Posterior vena cava (tissue), 2 donors: ENCODE measurements at regions not wholly inside any gene's neighbourhood (a gene's known extent, or its start where the extent isn't known, plus 50 kb on each side); places are given as distances from the start of the nearest gene placed in this dataset.
A peak's percentile ranks its signal among the peaks of the same experiment; 100 is the strongest.
"Not testable (repeated sequence)": the region's sequence is repeated elsewhere in the genome, so short reads cannot be mapped to it uniquely, and the experiment has no call there.

Source experiments
- DNase-seq: peaks from one replicate; pipeline ENCODE4 v3.0.0-alpha.2; 2020; ENCODE audit warnings: low spot score
- intact Hi-C, 2 donors: fragments of 100-400 bp; cut with DNase I; formaldehyde crosslinking; loops; one replicate each; pipeline versions ENCODE4 v1.14.1 to v1.14.2; 2022 to 2023
- donor health status: DM: yes; HTN: yes; CAD: no.
- donor health status: DM: yes; HTN: yes; CAD: no.

DNA sequence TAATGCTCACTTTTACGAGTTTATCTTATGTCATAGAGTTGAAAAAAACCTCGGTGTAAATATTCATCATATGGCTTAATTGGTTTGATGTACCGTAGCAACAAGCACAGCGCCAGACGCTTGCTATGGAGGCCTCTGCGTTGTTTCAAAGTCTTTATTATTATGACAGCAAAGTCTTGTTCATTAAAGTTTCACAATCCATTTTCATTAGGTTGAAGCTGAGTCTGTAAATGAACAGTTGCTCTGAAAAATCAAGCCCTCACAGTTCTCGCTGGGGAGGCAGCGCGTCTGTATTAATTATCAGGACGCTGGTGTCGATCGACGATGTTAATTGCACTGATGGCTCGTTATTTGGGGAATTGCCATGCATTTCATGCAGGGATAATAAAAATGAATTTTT is 185.6 kb downstream of the INSC start:
- DNase-seq = no peak
- intact Hi-C loops = no loop called here

DNA sequence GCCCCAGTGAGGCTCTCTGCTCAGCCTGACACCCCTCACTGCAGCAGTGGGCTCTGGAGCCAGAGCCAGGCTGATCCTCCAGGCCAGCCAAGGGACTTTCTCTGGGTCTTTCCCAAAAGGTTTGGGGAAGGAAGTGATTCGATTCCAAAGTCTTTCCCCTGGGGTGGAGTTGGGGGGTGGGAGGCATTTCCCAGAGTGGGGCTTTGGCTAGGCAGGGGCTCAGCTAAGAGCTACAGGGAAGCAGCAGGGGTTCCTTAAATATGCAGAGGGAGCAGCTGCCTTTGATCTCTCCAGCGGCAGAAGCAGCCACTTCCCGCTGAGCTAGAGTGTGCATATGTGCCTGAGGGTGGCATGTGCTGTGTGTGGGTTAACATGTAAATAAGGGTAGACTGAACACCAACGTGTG is 192.9 kb downstream of the INSC start:
- intact Hi-C loops = no loop called here
- no peak for DNase-seq

DNA sequence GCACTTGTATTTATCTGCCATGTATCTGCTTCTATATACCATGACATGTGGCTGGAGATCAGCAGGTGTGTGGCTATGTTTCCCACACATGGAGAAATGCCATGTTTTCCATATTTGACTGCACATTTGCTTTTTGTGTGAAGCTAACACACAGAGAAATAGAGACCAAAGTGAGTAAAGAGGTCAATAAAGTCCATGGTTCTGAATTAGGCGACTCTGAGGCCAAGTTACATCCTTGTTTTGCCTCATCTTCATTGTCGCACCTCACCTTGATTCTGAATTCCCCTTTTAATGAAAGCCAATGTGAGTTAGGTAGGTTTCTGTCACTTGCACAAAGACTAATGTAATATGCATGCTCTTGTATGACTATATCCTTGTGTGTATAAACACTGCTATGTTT is 194.1 kb downstream of the INSC start:
- intact Hi-C loops = no loop called here
- no peak for DNase-seq

DNA sequence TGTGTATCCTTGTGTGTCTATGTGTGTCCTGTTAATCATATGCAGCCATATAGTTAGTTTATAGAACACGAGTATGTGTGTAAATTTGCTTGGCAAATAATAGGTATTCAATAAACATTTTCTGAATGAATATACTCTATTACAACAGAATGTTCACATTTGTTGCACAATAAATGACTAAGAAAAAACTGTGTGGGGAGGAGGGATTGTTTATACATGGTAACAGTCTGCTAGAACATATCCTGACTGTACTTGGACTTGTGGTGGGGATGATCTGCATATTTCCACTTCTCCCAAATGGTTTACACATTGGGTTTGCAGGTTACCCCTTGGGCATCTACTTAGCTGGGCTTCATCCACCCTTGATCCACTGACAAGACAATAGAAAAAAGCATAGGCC is 194.6 kb downstream of the INSC start:
- intact Hi-C loops = no loop called here

DNA sequence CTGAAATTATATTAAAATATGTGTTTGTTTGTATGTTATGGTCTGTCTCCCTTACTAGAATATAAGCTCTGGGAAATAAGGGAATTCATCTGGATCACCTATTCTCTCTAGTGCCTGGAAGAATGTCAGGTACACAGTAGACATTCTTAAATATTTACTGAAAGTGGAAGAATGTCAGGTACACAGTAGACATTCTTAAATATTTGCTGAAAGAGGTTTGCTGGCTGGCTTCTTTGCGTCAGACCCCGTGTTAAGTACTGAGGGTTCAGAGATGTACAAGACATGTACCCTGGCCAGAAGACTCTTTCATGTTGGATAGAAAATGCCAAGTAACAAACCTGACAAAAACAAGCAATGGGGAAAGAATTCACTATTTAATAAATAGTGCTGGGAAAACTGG is 199.1 kb downstream of the INSC start:
- intact Hi-C loops = no loop called here
- no peak for DNase-seq

More for the DNA sequence above, 194.6 kb downstream of the INSC start:
- no peak for DNase-seq

DNA sequence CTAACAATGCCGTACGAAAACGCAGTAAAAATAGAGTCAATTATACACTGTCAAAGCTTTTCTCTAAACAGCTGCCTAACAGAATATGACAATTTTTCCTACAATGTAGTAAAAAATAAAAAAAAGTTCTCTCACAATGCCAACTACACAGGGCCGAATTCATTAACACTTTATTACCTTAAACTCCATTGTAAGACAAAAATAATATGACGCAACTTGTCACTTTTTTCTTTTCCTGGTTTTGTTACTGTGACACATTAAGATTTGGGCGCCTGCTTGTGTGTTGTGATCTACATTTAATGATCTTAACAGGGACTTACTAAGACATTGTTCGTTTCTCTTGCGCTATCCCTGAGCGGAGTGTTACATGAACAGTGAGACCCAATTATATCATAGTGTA is 204.1 kb downstream of the INSC start:
- DNase-seq = no peak
- intact Hi-C loops = no loop called here

DNA sequence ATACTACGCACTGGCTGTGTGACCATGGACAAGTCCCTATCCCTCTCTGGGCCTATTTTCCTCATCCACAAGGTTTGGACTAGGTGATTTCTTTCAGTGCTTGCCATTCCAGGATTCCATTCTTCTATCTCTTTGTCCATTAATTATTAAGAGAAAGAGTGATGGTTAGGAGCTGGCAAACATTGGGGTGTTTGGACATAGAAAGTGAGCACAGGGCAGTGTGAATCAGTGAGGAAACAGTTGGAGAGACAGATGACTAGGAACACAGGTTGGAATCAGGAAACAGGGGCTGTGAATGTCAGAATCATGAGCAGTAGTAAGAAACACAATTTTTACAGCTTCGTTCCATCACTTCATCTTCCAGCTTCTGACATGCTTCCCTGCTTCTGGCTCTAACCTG is 211.8 kb downstream of the INSC start:
- intact Hi-C loops = loop anchor here in 1 of 2 donors (10.0 kb wide), 1 partner anchor 1288 kb away; no protein-coding TSS in a partner anchor

DNA sequence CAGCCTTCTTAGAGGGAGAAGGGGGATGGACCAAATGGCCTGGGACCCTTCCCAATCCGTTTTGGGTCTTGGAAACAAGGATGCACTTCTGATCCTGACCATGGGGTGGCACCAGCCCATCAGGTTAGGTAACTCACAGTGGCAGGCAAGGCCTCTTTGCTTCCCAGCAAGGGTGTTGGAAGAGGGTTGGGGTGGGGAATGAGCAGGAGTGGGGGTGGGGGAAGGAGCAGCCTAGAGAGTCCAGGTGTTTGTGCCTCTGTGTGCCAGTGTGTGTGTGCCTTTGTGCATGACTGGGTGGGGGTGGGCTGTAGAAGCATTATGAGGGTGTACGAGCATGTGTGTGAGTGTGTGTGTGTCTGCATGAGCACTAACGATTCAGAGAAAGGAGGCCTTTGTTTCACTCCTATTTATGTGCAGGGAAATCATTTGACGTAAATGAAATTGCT is 213.1 kb downstream of the INSC start:
- intact Hi-C loops = loop anchor here in 1 of 2 donors (10.0 kb wide), 1 partner anchor 1287 kb away; no protein-coding TSS in a partner anchor
- peak; percentile 81 for DNase-seq

More for the DNA sequence above, 211.8 kb downstream of the INSC start:
- no peak for DNase-seq

DNA sequence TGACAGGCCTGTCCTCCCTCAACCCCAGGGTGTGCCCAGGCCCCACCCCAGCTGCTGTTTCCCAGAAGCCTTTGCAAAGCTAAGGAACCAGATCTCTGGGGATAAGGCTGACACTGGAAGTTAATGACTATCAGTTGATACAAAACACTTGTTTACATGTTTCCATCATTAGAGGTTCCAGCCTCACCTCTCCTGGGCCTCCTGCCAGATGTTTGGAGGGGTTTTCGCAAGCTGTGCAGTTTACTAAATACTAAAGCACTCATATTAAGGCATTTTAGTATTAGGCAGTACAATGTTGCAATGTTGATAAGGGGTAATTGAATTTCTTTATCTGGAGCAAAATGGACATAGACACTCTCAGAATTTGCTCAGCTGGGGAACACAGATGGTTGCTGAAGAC is 218.7 kb downstream of the INSC start:
- intact Hi-C loops = no loop called here
- no peak for DNase-seq

DNA sequence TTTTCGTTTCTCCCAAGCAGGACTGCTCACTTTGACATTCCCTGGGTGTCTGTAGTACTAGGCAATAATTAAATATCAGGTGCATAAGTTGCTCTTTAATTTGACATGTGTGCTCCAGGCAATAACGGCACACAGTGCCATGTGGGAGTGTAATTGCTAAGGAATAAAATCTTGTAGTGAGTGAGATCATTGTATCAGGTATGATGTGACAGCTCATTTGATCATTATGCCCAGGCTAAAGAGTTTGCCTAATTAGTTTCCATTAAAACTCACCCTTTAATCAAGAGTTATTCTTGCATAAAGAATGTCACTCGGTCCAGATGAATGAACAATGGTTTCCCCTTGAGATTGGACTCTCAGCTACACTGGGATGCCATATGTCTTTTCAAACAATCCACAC is 220.0 kb downstream of the INSC start:
- DNase-seq = no peak
- intact Hi-C loops = no loop called here

DNA sequence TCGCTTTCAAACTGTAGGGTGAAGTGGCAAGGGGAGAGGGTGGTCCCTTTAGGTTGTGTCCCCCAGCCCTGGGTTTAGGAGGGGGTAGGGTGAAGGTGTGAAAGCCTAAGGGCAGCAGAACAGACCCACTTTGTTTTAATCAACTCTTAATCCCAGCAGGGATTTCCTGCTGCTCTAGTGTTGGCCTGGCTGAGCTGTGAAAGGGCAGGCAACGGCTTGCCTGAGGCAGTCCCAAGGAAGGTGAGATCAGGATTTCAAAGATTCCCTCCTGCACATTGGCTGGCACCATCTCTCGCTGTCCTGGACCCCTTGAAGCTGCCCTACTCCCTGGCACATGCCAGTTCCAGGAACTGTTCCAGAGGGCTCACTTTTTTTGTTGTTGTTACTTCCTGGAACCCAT is 221.3 kb downstream of the INSC start:
- intact Hi-C loops = no loop called here

DNA sequence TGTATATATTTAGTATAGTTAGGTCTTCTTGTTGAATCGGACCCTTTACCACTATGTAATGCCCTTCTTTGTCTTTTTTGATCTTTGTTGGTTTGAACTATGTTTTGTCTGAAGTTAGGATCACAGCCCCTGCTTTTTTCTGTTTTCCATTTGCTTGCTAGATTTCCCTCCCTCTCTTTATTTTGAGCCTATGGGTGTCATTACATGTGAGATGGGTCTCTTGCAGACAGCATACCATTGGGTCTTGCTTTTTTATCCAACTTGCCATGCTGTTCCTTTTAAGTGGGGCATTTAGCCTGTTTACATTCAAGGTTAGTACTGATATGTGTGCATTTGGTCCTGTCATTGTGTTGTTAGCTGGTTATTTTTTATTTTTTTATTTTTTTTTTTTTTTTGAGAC is 224.6 kb downstream of the INSC start:
- intact Hi-C loops = no loop called here
- DNase-seq = no peak

More for the DNA sequence above, 221.3 kb downstream of the INSC start:
- no peak for DNase-seq

DNA sequence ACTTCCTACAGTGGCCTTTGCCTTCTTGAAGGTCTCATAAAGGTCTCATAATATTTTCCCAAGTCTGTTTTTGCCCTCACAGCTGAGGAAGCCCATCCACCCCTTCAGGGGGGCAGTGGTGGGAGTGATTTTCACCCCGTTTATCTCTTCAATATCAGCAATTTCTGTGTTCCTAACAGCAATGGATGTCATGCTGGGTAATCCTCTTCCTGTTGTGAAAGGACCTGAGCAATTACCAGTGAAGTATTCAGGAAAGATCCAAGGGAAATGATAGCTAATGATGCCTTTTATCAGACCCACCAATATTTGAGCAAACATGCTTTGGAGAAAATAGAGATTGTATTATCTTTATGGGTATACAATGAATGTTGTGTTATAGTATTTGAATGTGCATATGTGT is 226.9 kb downstream of the INSC start:
- intact Hi-C loops = no loop called here
- DNase-seq = no peak

DNA sequence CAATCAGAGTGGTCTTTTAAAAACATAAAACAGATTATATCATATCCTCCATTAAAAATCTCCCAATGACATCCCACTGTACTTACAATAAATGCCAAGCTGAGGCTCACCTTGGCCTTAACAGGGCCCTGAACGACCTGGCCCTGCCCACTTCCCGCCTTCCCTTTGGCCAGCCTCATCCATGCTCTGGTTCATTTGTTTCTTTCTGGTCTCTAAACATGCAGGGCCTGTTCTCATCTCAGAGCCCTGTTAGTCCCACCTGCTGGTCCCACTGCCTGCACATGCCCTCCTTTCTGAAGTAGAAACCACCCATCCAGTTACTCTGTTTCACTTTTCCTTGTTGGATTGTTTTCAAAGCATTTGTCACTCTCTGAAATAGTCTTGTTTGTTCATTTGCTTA is 227.4 kb downstream of the INSC start:
- DNase-seq = no peak
- intact Hi-C loops = no loop called here

DNA sequence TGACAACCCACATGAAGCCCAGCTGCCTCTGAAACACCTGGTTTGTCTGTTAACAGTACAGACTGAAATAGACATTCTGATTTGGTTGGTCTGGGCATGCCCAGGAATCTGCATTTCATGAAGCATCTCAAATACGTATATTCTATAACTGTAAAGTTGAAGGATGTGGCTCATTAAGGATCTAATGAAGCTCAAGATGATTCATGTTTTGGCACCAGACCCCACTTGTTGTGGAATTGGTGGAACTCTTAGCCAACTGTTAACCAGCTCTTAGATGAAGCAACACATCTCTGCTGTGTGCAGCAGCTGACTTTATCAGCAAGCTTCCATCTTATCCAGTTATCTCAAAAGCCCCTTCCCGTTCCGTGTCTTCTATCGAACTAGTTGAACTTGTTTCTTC is 232.2 kb downstream of the INSC start:
- no peak for DNase-seq
- intact Hi-C loops = no loop called here

DNA sequence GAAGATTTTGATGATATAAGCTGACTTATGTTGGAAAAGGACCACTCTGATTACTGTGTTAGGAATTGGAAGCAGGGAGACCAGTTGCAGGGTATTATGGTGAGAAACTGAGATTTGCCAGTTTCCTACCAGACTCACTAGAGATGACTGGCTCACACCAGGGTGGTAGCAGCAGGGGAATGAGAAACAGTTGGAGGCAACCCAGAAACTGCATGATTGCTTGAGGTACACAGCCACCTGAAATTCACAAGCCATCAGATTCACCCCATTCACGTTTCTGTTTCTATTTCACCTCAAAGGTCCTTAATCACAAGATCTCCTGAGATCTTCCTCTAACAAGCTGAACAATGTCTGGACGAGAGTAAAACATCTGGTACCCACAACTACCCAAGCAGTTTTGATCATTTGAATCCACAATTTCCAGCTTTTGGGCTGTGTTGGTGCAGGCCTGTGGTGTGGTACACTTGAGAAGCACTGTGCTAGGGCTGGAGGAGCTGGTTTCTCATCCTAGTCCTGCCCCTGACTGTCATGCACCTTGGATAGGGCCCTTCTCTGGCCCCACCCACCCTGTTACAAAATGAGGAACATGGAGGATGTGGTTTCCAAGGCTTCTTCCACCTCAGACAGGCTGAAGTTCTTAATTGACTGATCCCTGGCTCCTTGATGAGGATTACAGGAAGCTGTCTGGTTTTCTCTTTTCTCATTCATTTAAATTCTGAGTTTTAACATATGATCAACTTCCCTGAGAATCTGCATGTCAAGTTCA is 233.4 kb downstream of the INSC start:
- no peak for DNase-seq
- intact Hi-C loops = no loop called here

DNA sequence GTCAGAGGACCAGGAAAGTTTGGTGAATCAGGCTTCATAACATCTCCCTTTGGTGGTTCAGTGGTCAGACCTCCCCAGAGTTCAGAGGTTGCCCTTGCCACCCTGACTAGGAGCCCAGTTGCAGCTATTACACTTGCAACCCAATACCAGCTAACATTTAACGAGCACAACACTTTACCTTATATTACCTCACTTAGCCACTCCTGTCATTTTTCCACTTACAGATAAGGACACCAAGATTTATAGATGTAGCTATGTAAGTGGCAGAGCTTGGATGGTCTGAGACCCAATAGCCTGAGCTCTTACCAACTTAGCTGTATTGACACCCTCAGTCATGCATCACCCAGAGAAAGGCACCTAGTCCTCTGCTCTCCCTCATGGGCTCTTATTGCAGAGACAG is 234.7 kb downstream of the INSC start:
- DNase-seq = no peak
- intact Hi-C loops = no loop called here

DNA sequence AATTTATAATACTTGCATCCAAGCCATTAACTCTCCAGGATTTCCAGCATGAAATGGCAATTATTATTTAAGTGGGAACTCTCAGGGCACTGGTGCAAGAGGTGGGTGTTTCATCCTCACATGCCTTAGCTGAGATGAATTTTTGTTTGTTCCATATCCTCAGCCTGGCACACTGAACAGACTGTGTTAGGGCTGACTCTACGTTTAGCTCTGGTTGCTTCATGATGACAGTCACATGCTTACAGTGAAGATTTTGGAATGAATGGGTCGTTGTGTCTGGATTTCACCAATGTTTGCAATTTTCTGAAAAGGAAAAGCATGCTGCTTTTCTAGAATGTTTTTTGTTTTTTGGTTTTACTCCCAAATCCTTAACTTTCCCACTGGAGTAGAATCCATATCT is 246.6 kb downstream of the INSC start:
- intact Hi-C loops = no loop called here
- no peak for DNase-seq

DNA sequence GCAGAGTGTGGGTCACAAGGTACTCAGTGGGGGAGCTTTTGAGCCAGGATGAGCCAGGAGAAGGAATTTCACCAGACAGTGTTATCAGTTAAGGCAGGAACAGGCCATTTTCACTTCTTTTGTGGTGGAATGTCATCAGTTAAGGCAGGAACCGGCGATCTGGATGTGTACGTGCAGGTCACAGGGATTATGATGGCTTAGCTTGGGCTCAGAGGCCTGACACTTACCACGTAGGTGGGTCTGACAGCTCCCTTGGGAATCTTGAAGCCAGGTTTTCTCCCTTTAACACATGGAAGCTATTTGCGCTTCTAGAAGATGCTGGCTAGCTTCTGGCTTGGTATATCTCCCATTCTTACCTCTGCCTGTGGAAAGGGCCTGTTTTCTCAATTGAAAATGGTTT is 250.6 kb downstream of the INSC start:
- intact Hi-C loops = not testable (repeated sequence)

DNA sequence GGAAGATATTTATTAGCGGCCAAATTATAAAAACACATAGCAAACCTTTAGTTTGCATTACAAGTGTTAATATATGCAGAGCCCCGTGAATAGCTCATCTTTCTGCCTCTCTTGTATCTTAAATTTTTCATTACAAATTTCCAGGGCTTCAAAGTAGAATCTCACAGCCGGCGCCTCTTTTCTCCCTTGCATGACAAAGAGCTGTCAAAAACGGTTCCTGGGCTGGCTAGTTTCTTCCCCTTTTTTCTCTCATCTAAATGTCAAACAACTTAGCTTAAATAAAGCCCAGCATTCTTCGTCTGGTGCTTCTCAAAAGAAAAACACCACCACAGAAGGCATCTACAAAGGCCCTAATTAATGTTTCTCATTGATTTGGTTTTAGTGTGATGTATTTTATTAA is 253.0 kb downstream of the INSC start:
- intact Hi-C loops = no loop called here
- no peak for DNase-seq

More for the DNA sequence above, 250.6 kb downstream of the INSC start:
- not testable (repeated sequence) for DNase-seq

DNA sequence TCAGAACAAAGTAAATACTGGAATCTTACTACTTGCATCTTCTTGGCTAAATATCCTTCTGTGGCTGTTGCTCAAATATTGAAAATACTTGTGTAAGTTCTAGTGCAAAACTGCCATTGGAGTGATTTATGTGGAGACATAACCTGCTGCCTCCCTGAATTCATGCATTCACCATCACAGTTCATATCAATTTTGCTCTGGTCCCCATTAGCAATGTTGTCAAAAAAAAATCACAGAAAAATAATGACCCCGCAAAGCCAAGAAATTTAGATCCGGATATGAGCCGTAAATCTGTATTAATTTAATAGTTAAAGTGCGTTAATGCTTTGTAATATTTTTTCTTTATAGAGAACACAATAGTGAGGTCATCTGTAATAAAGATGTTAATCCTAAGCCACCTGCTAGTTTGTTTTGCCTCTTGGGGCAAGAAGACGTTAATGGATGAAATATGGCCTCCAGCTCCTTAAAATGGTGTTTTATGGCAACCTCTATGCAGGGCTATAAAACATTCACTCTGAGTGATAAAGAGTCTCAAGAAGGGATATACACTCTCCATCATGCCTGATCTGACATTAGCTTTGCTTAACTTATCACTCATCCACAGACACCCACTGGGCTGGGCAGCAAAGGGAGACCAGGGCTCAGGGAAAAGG is 255.9 kb downstream of the INSC start:
- DNase-seq = no peak
- intact Hi-C loops = no loop called here
